ENCODE measurements at regions not wholly inside any gene's neighbourhood (a gene's known extent, or its start where the extent isn't known, plus 50 kb on each side); places are given as distances from the start of the nearest gene placed in this dataset.

DNA sequence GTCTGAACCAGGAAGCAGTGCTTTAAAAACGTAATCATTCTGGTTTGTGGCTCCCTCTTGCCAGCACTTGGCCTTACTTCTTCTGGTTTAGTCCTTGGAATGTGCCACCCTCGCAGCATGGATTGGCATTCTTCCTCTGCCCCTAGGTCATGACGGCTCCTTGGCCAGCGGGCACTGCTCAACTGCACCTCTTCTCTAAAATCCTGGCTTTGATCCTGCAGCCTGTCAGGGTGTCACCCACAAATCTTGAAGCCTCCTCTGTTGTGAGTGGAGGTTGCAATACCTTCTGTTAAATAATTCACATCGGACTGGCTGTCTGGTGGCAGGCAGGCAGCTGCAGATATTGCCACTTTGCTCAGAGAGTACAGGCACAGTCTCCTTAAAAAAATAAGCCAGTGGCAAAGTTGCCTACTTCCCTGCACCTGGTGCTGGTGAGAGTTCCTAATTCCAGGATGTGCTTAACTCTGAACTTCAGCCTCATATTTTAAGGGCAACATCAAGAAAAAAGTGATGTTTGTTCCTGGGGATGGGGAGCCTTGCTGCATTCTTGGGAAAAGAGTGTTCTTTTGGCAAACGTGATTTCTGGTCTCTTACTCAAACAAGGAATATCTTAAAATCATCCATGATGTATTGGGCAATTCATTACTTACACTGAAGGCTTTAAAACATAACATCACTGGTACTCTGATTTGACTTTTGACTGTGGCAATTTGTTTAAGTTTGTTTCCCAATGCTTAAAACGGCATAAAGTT, 179.8 kb downstream of the FOXA2 start:
- Mint-ChIP-seq H3K36me3 (no peaks in the 10 kb centered on the region), H3K4me3 (no peak overlapping the region), H3K4me1 (no peaks in the 10 kb centered on the region), H3K27me3 (peaks cover 0 to 5% of the 10 kb centered on the region in 2 donors), H3K27ac (peak overlapping the region in 1 of 8 donors; percentile 88), H3K9me3 (peaks cover 0 to 18% (median 3%) of the 10 kb centered on the region in 5 donors)
- Histone ChIP-seq H3K36me3 (ENCODE audit: insufficient read depth, low read length) (no peaks in the 10 kb centered on the region), H3K27ac (ENCODE audit: low read depth, low read length) (no peak overlapping the region), H3K27me3 (ENCODE audit: insufficient read depth, low read length, poor library complexity, severe bottlenecking) (no peaks in the 10 kb centered on the region), H3K4me1 (ENCODE audit: insufficient read depth, low read length) (no peaks in the 10 kb centered on the region), H3K4me3 (ENCODE audit: low read length) (no peak overlapping the region), H3K9me3 (ENCODE audit: low read length) (no peaks in the 10 kb centered on the region)
- ChIA-PET CTCF (no interaction called here), POLR2A (no interaction called here)
- no peak for DNase-seq

DNA sequence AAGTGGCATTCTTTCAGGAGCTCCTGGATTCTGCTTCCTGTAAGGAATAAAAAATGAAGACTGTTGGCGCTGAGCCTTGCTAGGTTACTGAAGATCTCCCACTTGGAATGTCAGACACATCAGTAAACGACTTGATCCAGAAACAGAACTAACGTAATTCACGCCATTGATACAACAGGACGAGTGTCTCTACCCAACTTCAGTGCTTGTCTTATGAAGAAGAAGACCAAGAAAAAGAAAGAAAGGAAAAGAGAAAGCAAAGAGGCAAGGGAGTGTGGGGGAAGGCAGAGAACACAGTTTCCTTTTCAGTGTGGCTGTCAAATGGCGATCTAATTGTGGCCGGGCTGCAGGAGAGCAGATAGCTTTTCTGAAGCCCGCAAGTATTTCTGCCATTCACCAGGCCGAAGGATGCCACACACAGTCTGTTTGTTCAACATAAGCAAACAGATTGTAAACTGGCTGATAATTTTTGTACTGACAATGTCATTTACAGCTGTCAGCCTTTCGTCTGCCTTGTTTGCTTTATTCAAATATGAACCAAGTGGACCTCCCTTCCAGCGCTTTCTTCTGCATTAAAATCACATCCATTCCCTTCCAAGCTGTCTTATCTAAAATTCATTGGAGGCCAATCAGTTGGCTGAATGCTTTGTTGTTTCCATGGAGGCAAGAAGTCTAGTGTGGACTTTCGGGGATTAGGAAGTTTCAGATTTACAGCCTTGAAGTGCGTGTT, 180.6 kb downstream of the FOXA2 start:
- DNase-seq = no peak
- Histone ChIP-seq H3K4me1 (ENCODE audit: insufficient read depth, low read length) (no peaks in the 10 kb centered on the region), H3K9me3 (ENCODE audit: low read length) (no peaks in the 10 kb centered on the region), H3K4me3 (ENCODE audit: low read length) (no peak overlapping the region), H3K36me3 (ENCODE audit: insufficient read depth, low read length) (no peaks in the 10 kb centered on the region), H3K27me3 (ENCODE audit: insufficient read depth, low read length, poor library complexity, severe bottlenecking) (no peaks in the 10 kb centered on the region), H3K27ac (ENCODE audit: low read depth, low read length) (peak overlapping the region; percentile 43)
- Mint-ChIP-seq H3K27me3 (peaks cover 0 to 5% of the 10 kb centered on the region in 2 donors), H3K4me3 (peak overlapping the region in 1 of 7 donors; percentile 13), H3K27ac (no peak overlapping the region), H3K9me3 (peaks cover 0 to 14% (median 3%) of the 10 kb centered on the region in 5 donors), H3K36me3 (no peaks in the 10 kb centered on the region), H3K4me1 (no peaks in the 10 kb centered on the region)
- ChIA-PET CTCF (no interaction called here), POLR2A (no interaction called here)

DNA sequence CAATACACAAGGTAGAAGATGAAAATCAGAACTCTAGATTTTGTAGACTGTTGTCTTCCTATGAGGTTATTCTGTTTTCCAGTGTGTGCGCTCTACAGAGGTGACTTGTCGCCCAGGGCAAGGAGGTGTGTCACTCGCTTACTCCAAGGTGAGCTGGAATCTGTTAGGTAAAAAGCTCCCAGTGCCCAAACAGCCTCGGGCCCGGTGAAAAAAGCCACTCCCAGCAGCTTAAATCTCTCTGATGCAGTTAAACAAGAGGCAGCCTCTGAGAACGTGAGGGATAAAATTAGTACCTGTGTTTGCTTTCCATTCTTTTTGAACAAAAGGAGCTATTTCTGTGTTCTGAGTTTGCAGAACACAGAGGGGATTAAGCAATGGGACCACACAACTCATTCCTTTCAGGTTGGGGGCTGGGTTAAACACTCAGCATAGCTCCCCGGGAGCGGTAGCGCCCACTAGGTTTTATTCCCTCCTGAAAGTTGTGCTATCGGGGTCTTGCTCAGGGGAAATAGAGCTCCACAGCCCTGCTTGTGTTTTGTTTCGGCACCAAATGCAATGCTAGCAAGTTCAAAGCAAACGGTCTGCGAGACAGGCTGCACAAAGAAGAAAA, 181.2 kb downstream of the FOXA2 start:
- CTCF ChIA-PET = no interaction called here
- Mint-ChIP-seq H3K27me3 (peaks cover 0 to 5% of the 10 kb centered on the region in 2 donors), H3K36me3 (no peaks in the 10 kb centered on the region), H3K4me3 (no peak overlapping the region), H3K27ac (no peak overlapping the region), H3K9me3 (peaks cover 0 to 16% (median 3%) of the 10 kb centered on the region in 5 donors), H3K4me1 (no peaks in the 10 kb centered on the region)
- POLR2A ChIA-PET = no interaction called here
- DNase-seq = no peak
- no peaks in the 10 kb centered on the region for H3K4me1 ChIP-seq (ENCODE audit: insufficient read depth, low read length)
- H3K36me3 ChIP-seq (ENCODE audit: insufficient read depth, low read length) = no peaks in the 10 kb centered on the region
- H3K4me3 ChIP-seq (ENCODE audit: low read length) = no peak overlapping the region
- no peaks in the 10 kb centered on the region for H3K9me3 ChIP-seq (ENCODE audit: low read length)
- peak overlapping the region; percentile 43 for H3K27ac ChIP-seq (ENCODE audit: low read depth, low read length)
- no peaks in the 10 kb centered on the region for H3K27me3 ChIP-seq (ENCODE audit: insufficient read depth, low read length, poor library complexity, severe bottlenecking)

DNA sequence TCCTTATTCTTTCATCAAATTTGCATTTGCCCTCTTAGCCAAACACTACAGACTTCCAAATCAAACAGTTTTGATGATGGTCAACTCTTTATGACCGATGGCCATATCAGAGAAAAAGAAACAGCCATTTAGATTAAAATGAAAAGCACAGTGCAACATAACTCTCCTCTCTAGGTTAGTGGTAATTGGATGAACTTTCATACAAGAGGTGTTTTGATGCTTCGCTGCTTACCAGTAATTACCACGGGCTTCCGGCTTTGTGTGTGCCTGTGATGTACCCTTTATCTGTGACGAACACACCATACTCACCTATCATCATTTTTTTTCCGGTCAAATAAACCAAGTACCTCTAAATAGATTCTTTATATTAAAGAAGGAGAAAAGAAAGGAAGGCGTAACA, 181.8 kb downstream of the FOXA2 start:
- Histone ChIP-seq H3K27ac (ENCODE audit: low read depth, low read length) (no peak overlapping the region), H3K9me3 (ENCODE audit: low read length) (no peaks in the 10 kb centered on the region), H3K4me3 (ENCODE audit: low read length) (no peak overlapping the region), H3K4me1 (ENCODE audit: insufficient read depth, low read length) (no peaks in the 10 kb centered on the region), H3K27me3 (ENCODE audit: insufficient read depth, low read length, poor library complexity, severe bottlenecking) (no peaks in the 10 kb centered on the region), H3K36me3 (ENCODE audit: insufficient read depth, low read length) (no peaks in the 10 kb centered on the region)
- Mint-ChIP-seq H3K36me3 (no peaks in the 10 kb centered on the region), H3K27ac (no peak overlapping the region), H3K4me3 (no peak overlapping the region), H3K27me3 (peaks cover 0 to 5% of the 10 kb centered on the region in 2 donors), H3K4me1 (no peaks in the 10 kb centered on the region), H3K9me3 (peaks cover 0 to 16% (median 3%) of the 10 kb centered on the region in 5 donors)
- POLR2A ChIA-PET = no interaction called here
- CTCF ChIA-PET = no interaction called here
- no peak for DNase-seq

DNA sequence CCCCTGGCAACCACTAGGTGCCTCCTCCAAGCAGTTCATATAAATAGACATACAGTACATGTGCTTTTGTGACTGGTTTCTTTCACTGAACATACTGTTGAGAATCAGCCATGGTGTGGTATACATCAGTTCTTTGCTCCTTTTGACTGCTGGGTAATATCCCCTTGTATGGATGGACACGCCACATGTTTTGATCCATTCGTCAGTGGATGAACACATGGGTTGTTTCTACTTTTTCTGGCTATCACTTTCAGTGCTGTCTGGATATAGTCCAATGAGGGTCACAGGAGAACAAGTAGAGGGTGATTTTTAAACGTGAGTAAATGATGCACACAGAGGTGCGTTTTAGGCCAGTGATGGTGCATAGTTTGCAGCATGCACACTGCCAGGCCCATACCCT, 183.9 kb downstream of the FOXA2 start:
- Histone ChIP-seq H3K36me3 (ENCODE audit: insufficient read depth, low read length) (no peaks in the 10 kb centered on the region), H3K27ac (ENCODE audit: low read depth, low read length) (no peak overlapping the region), H3K4me3 (ENCODE audit: low read length) (no peak overlapping the region), H3K27me3 (ENCODE audit: insufficient read depth, low read length, poor library complexity, severe bottlenecking) (no peaks in the 10 kb centered on the region), H3K9me3 (ENCODE audit: low read length) (no peaks in the 10 kb centered on the region), H3K4me1 (ENCODE audit: insufficient read depth, low read length) (no peaks in the 10 kb centered on the region)
- no peak for DNase-seq
- ChIA-PET CTCF (no interaction called here), POLR2A (no interaction called here)
- Mint-ChIP-seq H3K9me3 (peaks cover 0 to 7% (median 4%) of the 10 kb centered on the region in 5 donors), H3K36me3 (no peaks in the 10 kb centered on the region), H3K4me1 (no peaks in the 10 kb centered on the region), H3K27ac (no peak overlapping the region), H3K4me3 (no peak overlapping the region), H3K27me3 (peaks cover 0 to 5% of the 10 kb centered on the region in 2 donors)

DNA sequence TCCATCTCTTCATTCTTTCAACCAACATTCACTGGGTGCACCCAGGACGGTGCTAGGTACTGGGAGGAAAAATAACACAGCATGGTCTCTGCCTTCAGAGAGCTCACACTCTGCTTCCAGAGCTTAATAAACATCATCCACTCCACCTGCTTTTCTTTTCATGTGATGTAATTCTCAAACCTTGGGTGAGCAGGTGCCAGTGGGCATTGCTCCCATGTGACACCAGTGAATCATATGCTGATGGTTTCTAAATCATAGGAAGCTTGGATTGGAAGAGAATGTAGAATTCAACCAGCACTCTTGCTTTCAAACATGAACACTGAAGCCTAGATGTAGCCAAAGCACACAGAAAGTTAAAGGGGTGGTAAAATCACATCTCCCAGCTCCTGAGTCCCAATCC, 189.8 kb downstream of the FOXA2 start:
- no peak overlapping the region for H3K27ac Mint-ChIP-seq
- POLR2A ChIA-PET = no interaction called here
- Histone ChIP-seq H3K4me1 (ENCODE audit: insufficient read depth, low read length) (no peaks in the 10 kb centered on the region), H3K36me3 (ENCODE audit: insufficient read depth, low read length) (no peaks in the 10 kb centered on the region), H3K27ac (ENCODE audit: low read depth, low read length) (no peak overlapping the region), H3K27me3 (ENCODE audit: insufficient read depth, low read length, poor library complexity, severe bottlenecking) (no peaks in the 10 kb centered on the region), H3K9me3 (ENCODE audit: low read length) (no peaks in the 10 kb centered on the region), H3K4me3 (ENCODE audit: low read length) (no peak overlapping the region)
- no peaks in the 10 kb centered on the region for H3K36me3 Mint-ChIP-seq
- peaks cover 0 to 7% (median 2%) of the 10 kb centered on the region in 5 donors for H3K9me3 Mint-ChIP-seq
- no peak overlapping the region for H3K4me3 Mint-ChIP-seq
- no peak for DNase-seq
- CTCF ChIA-PET = no interaction called here
- H3K4me1 Mint-ChIP-seq = no peaks in the 10 kb centered on the region
- H3K27me3 Mint-ChIP-seq = no peaks in the 10 kb centered on the region

DNA sequence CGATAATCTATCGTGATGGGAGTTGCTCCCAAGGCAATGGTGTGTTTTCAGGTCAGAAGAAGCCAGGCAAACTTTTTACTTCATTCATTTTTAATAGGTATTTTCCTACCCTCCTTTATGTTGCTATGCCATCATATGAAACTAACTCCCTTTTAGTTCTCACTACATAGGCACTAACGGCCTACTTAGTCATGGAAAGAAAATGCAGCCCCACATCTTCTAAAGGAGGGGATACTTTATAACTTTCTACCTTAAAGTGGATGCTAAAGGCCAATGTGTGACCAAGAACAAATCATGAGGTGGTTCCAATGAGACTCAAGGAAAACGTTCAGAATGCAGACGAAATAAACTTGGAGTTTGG, 193.8 kb downstream of the FOXA2 start:
- Mint-ChIP-seq H3K9me3 (peaks cover 0 to 5% (median 3%) of the 10 kb centered on the region in 5 donors), H3K36me3 (no peaks in the 10 kb centered on the region), H3K27ac (no peak overlapping the region), H3K27me3 (no peaks in the 10 kb centered on the region), H3K4me1 (no peaks in the 10 kb centered on the region), H3K4me3 (no peak overlapping the region)
- Histone ChIP-seq H3K4me3 (ENCODE audit: low read length) (no peak overlapping the region), H3K4me1 (ENCODE audit: insufficient read depth, low read length) (no peaks in the 10 kb centered on the region), H3K36me3 (ENCODE audit: insufficient read depth, low read length) (no peaks in the 10 kb centered on the region), H3K27me3 (ENCODE audit: insufficient read depth, low read length, poor library complexity, severe bottlenecking) (no peaks in the 10 kb centered on the region), H3K9me3 (ENCODE audit: low read length) (no peaks in the 10 kb centered on the region), H3K27ac (ENCODE audit: low read depth, low read length) (no peak overlapping the region)
- no peak for DNase-seq
- CTCF ChIA-PET = no interaction called here
- POLR2A ChIA-PET = no interaction called here

DNA sequence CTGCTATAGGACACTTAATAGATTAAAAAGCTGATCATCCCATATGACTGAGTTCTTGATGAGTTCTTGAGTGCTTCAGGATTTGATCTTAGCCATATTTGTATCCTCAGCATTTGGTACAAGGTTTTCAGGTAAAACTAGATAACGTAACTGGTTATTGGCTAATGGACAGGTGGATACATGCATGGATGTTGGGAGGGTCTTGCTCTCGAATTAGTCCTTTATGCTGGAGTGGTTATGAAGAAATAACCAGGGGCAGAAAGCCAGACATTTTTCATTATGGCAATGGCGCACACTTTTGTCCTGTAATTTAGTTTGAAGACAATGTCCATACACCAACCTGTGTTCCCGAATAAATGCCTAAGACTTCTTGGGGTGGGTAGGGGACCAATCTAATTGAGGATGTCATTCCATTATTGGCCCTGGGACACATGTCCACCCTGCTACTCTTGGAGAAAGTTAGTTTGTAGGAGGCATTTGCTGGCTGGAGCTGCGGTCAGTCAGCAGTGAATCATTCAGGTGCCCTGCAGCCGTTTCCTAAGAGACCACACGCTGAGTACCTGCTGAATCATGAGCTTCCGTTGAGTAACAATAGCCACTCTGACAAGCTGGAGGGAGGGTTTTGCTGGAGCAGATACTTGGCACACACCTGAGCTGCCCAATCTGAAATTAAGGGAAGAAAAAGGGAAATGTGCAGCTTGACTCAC, 194.4 kb downstream of the FOXA2 start:
- no peak for DNase-seq
- no peaks in the 10 kb centered on the region for H3K27me3 ChIP-seq (ENCODE audit: insufficient read depth, low read length, poor library complexity, severe bottlenecking)
- no peak overlapping the region for H3K27ac ChIP-seq (ENCODE audit: low read depth, low read length)
- no peak overlapping the region for H3K4me3 ChIP-seq (ENCODE audit: low read length)
- no peaks in the 10 kb centered on the region for H3K4me1 ChIP-seq (ENCODE audit: insufficient read depth, low read length)
- CTCF ChIA-PET = no interaction called here
- no peaks in the 10 kb centered on the region for H3K36me3 ChIP-seq (ENCODE audit: insufficient read depth, low read length)
- Mint-ChIP-seq H3K27me3 (no peaks in the 10 kb centered on the region), H3K4me1 (no peaks in the 10 kb centered on the region), H3K9me3 (peaks cover 0 to 7% (median 3%) of the 10 kb centered on the region in 5 donors), H3K36me3 (no peaks in the 10 kb centered on the region), H3K4me3 (no peak overlapping the region), H3K27ac (no peak overlapping the region)
- H3K9me3 ChIP-seq (ENCODE audit: low read length) = no peaks in the 10 kb centered on the region
- POLR2A ChIA-PET = no interaction called here
